Endothelial cell of umbilical vein (primary cell): ENCODE measurements at regions not wholly inside any gene's neighbourhood (a gene's known extent, or its start where the extent isn't known, plus 50 kb on each side); places are given as distances from the start of the nearest gene placed in this dataset.

Experiments
- BruUV-seq: library from RNA; stranded (reverse); fragments of 400-500 nt; replicated peaks from 2 replicates; lab custom pipeline; 2021; lab: Mats Ljungman, UMichigan
- CTCF ChIA-PET: fragments of 300-600, 350-600 bp; sonication (Branson Sonifier 250); formaldehyde crosslinking; loops from one replicate; lab custom pipeline; 2021; ENCODE audit warnings: antibody characterized with exemption, inconsistent platforms; lab: Charles Lee
- POLR2A ChIA-PET: fragments of 300-600, 350-600 bp; sonication (Branson Sonifier 250); formaldehyde crosslinking; loops from one replicate; lab custom pipeline; 2021; ENCODE audit warnings: antibody characterized with exemption, inconsistent platforms; lab: Charles Lee
- DNase-seq: peaks from one replicate; pipeline ENCODE4 v3.0.0-alpha.2; 2011; ENCODE audit warnings: low read depth, low spot score
- FAIRE-seq: peaks from 2 replicates; lab custom pipeline; 2011; peaks lifted over from hg19 to GRCh38; lab: Jason Lieb, UNC
- H2AFZ ChIP-seq: 2 replicates; pipeline ENCODE4 v1.6.0; 2012; ENCODE audit warnings: low read depth, low read length, control low read depth, inconsistent platforms
- H3K27ac ChIP-seq: 2 replicates; pipeline ENCODE4 v1.5.1; 2011; ENCODE audit warnings: low read depth, mild to moderate bottlenecking, control low read depth, low read length, moderate library complexity; ENCODE audit not compliant: insufficient read depth
- H3K27me3 ChIP-seq, 2 experiments: 2 replicates each; pipeline versions ENCODE4 v1.6.0 to v1.6.1; 2011; ENCODE audit warnings: low read length in 2 of 2, mixed read lengths in 1 of 2; ENCODE audit not compliant: control insufficient read depth in 2 of 2, insufficient read depth in 2 of 2
- H3K36me3 ChIP-seq, 2 experiments: 2 replicates in 1 of 2; 3 replicates in 1 of 2; pipeline ENCODE4 v1.5.1; 2011; ENCODE audit warnings: low read length in 2 of 2, mild to moderate bottlenecking in 1 of 2, moderate library complexity in 1 of 2; ENCODE audit not compliant: control insufficient read depth in 2 of 2, insufficient read depth in 2 of 2; ENCODE audit errors: extremely low read depth in 1 of 2
- H3K4me1 ChIP-seq: 3 replicates; pipeline ENCODE4 v1.5.1; 2011; ENCODE audit warnings: mild to moderate bottlenecking, low read length; ENCODE audit not compliant: control insufficient read depth, insufficient read depth; ENCODE audit errors: extremely low read depth
- H3K4me2 ChIP-seq: 2 replicates; pipeline ENCODE4 v1.6.1; 2011; ENCODE audit warnings: low read length, control low read depth, mixed read lengths; ENCODE audit not compliant: insufficient read depth
- H3K4me3 ChIP-seq, 3 experiments: fragments of 200-600 bp in 1 of 3; sonication (generic), shearing (Covaris generic) in 1 of 3; replicated peaks in 1 of 3; 2 replicates each; pipeline ENCODE4 v1.5.1; 2011 to 2016; ENCODE audit warnings: control low read depth in 3 of 3, low read length in 3 of 3, mild to moderate bottlenecking in 2 of 3, inconsistent platforms in 1 of 3, low read depth in 1 of 3, moderate library complexity in 1 of 3; ENCODE audit not compliant: insufficient read depth in 1 of 3
- H3K79me2 ChIP-seq: 2 replicates; pipeline ENCODE4 v1.6.0; 2012; ENCODE audit warnings: low read length, inconsistent platforms; ENCODE audit not compliant: control insufficient read depth, insufficient read depth
- H3K9ac ChIP-seq: replicated peaks from 2 replicates; pipeline ENCODE3; 2011; ENCODE audit warnings: low read length, control low read depth; ENCODE audit not compliant: insufficient read depth; ENCODE audit errors: extremely low read depth
- H3K9me1 ChIP-seq: replicated peaks from 3 replicates; pipeline ENCODE4 v1.6.0; 2011; ENCODE audit warnings: mild to moderate bottlenecking, low read length; ENCODE audit not compliant: control insufficient read depth, insufficient read depth; ENCODE audit errors: extremely low read depth
- H3K9me3 ChIP-seq: replicated peaks from 2 replicates; pipeline ENCODE4 v1.5.1; 2012; ENCODE audit warnings: low read length, inconsistent platforms; ENCODE audit not compliant: control insufficient read depth, insufficient read depth
- H4K20me1 ChIP-seq: replicated peaks from 2 replicates; pipeline ENCODE3; 2011; ENCODE audit warnings: mild to moderate bottlenecking, low read length; ENCODE audit not compliant: control insufficient read depth, insufficient read depth; ENCODE audit errors: extremely low read depth
- CTCF ChIP-seq, 2 donors: IDR thresholded peaks; 1 replicate in 1 of 2; 2 replicates in 1 of 2; pipeline ENCODE4 v1.5.1; 2011; ENCODE audit warnings: low read length in 2 of 2, mild to moderate bottlenecking in 2 of 2, moderate library complexity in 2 of 2, control low read depth in 1 of 2, inconsistent platforms in 1 of 2, low read depth in 1 of 2; ENCODE audit not compliant: insufficient read depth in 1 of 2; ENCODE audit errors: extremely low read depth in 1 of 2
- EZH2 ChIP-seq: IDR thresholded peaks from 2 replicates; pipeline ENCODE4 v1.6.1; 2012; ENCODE audit warnings: borderline replicate concordance, low read depth, mild to moderate bottlenecking, moderate library complexity, low read length, inconsistent platforms; ENCODE audit not compliant: severe bottlenecking
- FOS ChIP-seq: IDR thresholded peaks from 2 replicates; pipeline ENCODE4 v1.6.1; 2011; ENCODE audit warnings: mild to moderate bottlenecking, low read length, moderate library complexity, borderline replicate concordance; ENCODE audit not compliant: insufficient read depth
- GATA2 ChIP-seq: IDR thresholded peaks from 2 replicates; pipeline ENCODE4 v1.7.0; 2011; ENCODE audit warnings: low read depth, mild to moderate bottlenecking, moderate library complexity, mixed read lengths, low read length; ENCODE audit not compliant: insufficient read length, insufficient read depth
- JUN ChIP-seq: IDR thresholded peaks from 2 replicates; pipeline ENCODE4 v1.6.1; 2011; ENCODE audit warnings: borderline replicate concordance, low read depth; ENCODE audit not compliant: insufficient read length, insufficient read depth
- MYC ChIP-seq: IDR thresholded peaks from one replicate; pipeline ENCODE4 v1.6.1; 2011; ENCODE audit warnings: mild to moderate bottlenecking, low read depth, low read length
- POLR2A ChIP-seq: IDR thresholded peaks from 2 replicates; pipeline ENCODE4 v1.6.1; 2012; ENCODE audit warnings: low read depth, mild to moderate bottlenecking, control low read depth, low read length
- POLR2AphosphoS5 ChIP-seq: IDR thresholded peaks from 2 replicates; pipeline ENCODE4 v1.6.1; 2012; ENCODE audit warnings: low read depth, mild to moderate bottlenecking, control low read depth, low read length, moderate library complexity; ENCODE audit not compliant: insufficient read depth
- dilution Hi-C: fragments of 300-500 bp; cut with MboI; formaldehyde crosslinking; loops from one replicate; pipeline ENCODE4 v1.15.0; 2019; ENCODE audit warnings: low sequenced_read_pairs; ENCODE audit not compliant: extremely low pct_ligation_motif_present
- intact Hi-C: fragments of 100-400 bp; cut with micrococcal nuclease; formaldehyde crosslinking; loops from one replicate; pipeline ENCODE4 v1.10.0; 2022
- TF ChIP-seq, protein P1 (sequence below): IDR thresholded peaks from 2 replicates; pipeline ENCODE4 v1.6.1; 2011; ENCODE audit not compliant: insufficient read depth, insufficient read length

DNA sequence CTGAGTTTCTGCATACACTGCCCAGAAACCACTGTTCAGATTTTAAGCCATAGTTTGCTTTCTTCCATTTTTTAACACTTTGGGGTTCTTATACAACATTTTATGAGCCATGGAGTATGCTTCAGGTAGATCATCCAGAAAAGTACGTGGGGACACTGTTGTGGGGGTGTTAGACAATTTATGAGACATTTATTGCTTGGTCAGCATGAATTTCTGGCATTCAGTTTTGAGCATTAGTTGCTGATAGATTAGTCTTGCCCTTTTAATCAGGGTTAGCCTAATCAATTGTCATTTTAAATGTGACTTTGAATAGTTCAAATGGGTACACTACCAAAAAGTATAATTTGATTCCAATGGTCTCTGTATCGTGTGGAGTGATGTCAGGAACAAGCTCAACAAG, 434.9 kb downstream of the GPM6A start:
- dilution Hi-C loops, result no loop called here
- Histone ChIP-seq H3K79me2 (no peaks in the 10 kb centered on the region), H3K4me1 (no peaks in the 10 kb centered on the region), H3K27me3 (no peaks in the 10 kb centered on the region), H3K4me2 (no peak overlapping the region), H3K9me1 (no peaks in the 10 kb centered on the region), H2AFZ (no peak overlapping the region), H3K9me3 (peaks cover 5% of the 10 kb centered on the region), H3K9ac (no peak overlapping the region), H3K4me3 (no peak overlapping the region), H4K20me1 (no peaks in the 10 kb centered on the region), H3K36me3 (no peaks in the 10 kb centered on the region), H3K27ac (no peak overlapping the region)
- TF ChIP-seq, protein P1, sequence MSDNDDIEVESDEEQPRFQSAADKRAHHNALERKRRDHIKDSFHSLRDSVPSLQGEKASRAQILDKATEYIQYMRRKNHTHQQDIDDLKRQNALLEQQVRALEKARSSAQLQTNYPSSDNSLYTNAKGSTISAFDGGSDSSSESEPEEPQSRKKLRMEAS, result no peak
- TF ChIP-seq FOS (no peak), JUN (no peak), EZH2 (no peak)
- POLR2A ChIA-PET, result no interaction called here
- FAIRE-seq (no peak), DNase-seq (no peak)
- BruUV-seq, result no TSS peak
- intact Hi-C loops, result no loop called here
- CTCF ChIA-PET, result no interaction called here

- ChIA-PET POLR2A (no interaction called here), CTCF (no interaction called here)
- intact Hi-C loops (no loop called here), dilution Hi-C loops (no loop called here)
- BruUV-seq, result no TSS peak
- no peaks in the 10 kb centered on the region for H3K79me2 ChIP-seq
- H3K9ac ChIP-seq, result no peak overlapping the region
- no peaks in the 10 kb centered on the region for H3K9me1 ChIP-seq
- DNase-seq (no peak), FAIRE-seq (no peak)
- no peak overlapping the region for H3K4me2 ChIP-seq
- no peak overlapping the region for H3K27ac ChIP-seq
- no peak overlapping the region for H3K4me3 ChIP-seq
- no peak overlapping the region for H2AFZ ChIP-seq
- no peaks in the 10 kb centered on the region for H3K27me3 ChIP-seq
- no peaks in the 10 kb centered on the region for H4K20me1 ChIP-seq
- H3K36me3 ChIP-seq, result no peaks in the 10 kb centered on the region
- TF ChIP-seq JUN (no peak), FOS (no peak), POLR2AphosphoS5 (no peak), MYC (no peak), EZH2 (no peak), POLR2A (no peak), CTCF (IDR thresholded peaks at IDR 0.05; ENCODE audit: extremely low read depth in 1 of 2, insufficient read depth in 1 of 2, low read depth in 1 of 2, low read length in 2 of 2) (no peak), GATA2 (no peak)
- TF ChIP-seq, protein P1, result no peak
- H3K9me3 ChIP-seq, result peaks cover 5% of the 10 kb centered on the region
- no peaks in the 10 kb centered on the region for H3K4me1 ChIP-seq
These were observed 433.7 kb downstream of the GPM6A start for GRCh38 chr4:175378372-175378771.
